COLO668 (cell line): ENCODE measurements at regions not wholly inside any gene's neighbourhood (a gene's known extent, or its start where the extent isn't known, plus 50 kb on each side); places are given as distances from the start of the nearest gene placed in this dataset.

Experiments used
- DNase-seq: peaks from one replicate; lab custom pipeline; 2025; ENCODE audit not compliant: unreplicated experiment; lab: John Stamatoyannopoulos, UW

GRCh38 chr16:35463358-35463757, 2003.9 kb downstream of the TP53TG3F start:
- DNase-seq, result no peak

DNA sequence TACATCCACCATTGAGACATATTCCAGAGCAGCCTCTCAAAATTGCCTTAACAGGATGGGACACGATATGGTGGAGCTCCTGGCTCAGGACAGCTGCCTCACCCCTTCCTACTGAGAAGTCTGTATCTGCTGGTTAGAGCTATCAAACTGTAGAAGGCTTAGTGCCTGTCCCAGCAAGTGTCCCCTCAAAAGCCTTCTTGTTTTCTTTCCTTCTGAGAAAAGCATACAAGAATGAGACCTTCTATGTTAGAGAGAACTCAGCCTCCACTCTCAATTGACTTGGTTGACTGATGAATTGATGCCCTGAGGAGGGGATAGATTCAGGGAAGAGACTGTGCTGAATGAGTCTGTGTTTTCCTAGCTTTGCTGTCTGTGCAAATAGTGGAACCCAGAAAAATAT, 2020.9 kb downstream of the TP53TG3F start:
- no peak for DNase-seq

- DNase-seq, result no peak
Observed at GRCh38 chr16:35480988-35481387, 2021.6 kb downstream of the TP53TG3F start.

- no peak for DNase-seq
Observed at GRCh38 chr16:35485915-35486314, 2026.5 kb downstream of the TP53TG3F start.

GRCh38 chr16:35492225-35492624, 2032.8 kb downstream of the TP53TG3F start:
- DNase-seq, result peak; percentile 6

- DNase-seq, result no peak
Observed at GRCh38 chr16:35497399-35497798, 2038.0 kb downstream of the TP53TG3F start.

GRCh38 chr16:35506018-35506897, 2046.8 kb downstream of the TP53TG3F start:
- no peak for DNase-seq

DNA sequence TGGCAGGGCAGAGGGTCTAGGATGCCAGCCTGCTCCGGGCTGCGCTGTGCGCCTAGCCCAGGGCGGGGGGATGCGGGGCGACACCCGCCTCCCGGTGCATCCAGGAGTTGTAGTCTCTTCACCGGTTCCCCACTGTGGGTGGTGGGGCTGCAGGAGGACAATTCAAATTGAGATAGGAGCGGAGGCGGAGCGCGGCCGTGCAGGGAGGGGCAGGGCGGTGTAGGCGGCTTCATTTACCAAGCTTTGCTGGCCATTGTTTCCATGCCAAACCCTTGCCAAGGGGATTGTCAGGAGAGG, 2047.4 kb downstream of the TP53TG3F start:
- no peak for DNase-seq

DNA sequence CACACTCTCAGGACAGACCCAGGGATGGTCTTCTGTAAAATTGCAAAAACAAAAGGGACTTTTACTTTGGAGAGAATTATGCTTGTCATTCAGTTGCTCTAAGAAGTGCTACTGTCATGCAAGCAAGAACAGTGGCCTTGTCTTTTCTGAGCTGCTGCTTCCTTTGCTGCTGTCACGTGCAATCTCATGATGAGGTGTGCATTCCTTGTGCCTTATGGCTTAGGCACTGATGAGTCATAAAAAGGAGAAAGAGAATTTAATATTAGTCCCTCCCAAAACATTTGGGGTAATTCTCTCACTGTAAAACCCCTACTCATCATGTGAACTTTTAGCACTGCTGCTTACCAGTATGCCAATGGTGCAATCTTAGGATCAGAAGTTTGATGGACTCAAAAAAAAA, 2051.3 kb downstream of the TP53TG3F start:
- DNase-seq, result no peak

DNA sequence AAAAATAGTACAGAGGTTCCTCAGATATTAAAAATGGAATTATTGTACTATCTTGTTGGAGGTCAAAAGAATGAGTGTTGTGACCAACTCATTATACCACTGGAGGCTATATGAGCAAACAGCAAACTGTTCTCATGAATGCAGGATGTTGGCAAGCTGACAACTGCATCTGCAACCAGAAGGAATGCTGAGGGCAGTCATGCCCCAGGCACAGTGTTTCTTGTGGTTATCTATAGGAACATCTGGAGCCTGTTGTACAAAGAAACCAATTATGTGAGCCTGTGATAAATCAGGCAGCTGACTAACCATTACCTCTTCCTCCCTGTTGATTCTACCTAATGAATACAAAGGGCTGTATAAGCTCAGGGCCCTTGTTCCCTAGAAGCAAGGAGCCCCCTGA, 2057.1 kb downstream of the TP53TG3F start:
- DNase-seq, result no peak

DNA sequence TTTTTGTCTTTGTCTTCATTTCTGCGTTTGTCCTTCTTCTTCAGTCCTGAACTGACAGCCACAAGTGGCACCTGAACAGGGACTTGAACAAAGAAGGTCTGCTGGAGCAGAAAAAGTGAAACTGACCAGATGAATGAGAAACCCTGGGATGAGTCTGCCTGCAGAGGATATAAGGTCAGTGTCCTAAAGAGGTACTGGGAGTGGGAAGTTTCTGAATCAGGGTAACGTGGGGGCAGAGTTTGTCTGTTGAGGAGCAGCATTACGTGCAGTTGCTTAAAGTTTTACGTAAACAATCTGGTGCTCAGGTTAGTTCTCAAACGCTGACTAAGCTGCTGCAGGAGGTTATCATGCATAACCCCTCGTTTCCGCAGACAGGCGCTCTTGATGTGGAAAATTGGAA, 2057.6 kb downstream of the TP53TG3F start:
- DNase-seq, result no peak

DNA sequence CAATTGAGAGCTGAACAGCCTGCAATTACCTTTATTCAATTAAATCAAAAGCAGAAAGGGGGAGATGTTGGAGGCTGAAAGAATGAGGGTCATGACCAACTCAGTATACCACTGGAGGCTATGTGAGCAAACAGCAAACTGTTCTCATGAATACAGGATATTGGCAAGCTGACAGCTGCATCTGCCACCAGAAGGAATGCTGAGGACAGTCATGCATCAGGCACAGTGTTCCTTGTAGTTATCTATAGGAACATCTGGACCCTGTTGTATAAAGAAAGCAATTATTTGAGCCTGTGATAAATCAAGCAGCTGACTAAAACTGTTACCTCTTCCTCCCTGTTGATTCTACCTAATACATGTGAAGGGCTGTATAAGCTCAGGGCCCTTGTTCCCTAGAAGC, 2064.6 kb downstream of the TP53TG3F start:
- DNase-seq, result no peak

DNA sequence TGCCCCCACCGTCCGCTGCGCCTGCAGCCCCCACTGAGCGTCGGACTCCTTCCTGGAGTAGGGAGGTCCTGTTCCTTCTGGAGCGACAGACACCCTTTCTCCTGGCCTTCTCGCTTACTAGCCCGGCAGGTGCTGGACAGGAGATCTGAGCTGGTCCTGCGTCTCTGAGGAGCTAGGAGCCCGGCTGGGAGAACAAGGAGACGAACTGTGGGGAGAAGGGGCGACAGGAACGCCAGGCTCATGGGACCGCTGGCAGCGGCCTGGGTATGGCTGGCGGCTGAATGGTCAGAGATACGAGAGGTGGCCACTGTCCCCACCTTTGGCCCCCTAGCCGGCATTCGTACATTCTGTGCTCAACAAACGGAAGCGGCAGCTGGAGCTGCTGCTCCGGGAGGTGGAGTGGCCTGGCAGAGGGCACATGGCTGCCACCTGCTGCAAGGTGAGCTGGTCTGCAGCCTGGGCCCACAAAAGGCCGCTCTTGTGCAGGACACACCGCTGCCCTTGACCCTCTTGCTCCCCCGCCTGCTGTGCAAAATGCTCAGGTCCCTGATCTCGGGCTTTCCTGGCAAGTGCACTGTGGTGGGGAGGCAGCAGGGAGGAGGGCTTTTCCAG, 2066.7 kb downstream of the TP53TG3F start:
- peak; percentile 1 for DNase-seq

DNA sequence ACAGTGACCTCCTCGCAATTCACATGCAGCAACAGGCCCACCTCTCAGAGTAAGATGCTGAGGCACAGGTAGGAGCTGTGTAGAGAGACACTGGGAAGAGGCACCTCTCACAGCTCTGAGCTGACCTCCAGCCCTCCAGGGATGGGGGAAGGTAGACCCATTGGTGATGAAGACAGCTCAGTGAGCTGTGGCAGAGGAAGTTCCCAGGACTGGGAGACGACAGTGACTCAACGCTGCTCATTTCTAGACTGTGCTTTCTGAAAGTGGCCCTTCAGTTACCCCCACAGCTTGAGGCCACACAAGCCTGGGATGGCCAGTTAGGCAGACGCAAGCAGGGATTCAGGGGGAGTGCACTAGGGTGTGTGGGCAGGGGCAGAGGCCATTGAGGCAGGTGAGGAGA, 2073.2 kb downstream of the TP53TG3F start:
- DNase-seq, result no peak

GRCh38 chr16:35533683-35534082, 2074.3 kb downstream of the TP53TG3F start:
- DNase-seq, result no peak

- DNase-seq, result no peak
Observed at GRCh38 chr16:35543486-35543885, 2084.1 kb downstream of the TP53TG3F start.

GRCh38 chr16:35552763-35553162, 2093.4 kb downstream of the TP53TG3F start:
- DNase-seq, result no peak

- no peak for DNase-seq
Observed at GRCh38 chr16:35557731-35558130, 2098.3 kb downstream of the TP53TG3F start.

- no peak for DNase-seq
Observed at GRCh38 chr16:35559911-35560636, 2100.7 kb downstream of the TP53TG3F start.

- no peak for DNase-seq
Observed at GRCh38 chr16:35560637-35560984, 2101.2 kb downstream of the TP53TG3F start.

DNA sequence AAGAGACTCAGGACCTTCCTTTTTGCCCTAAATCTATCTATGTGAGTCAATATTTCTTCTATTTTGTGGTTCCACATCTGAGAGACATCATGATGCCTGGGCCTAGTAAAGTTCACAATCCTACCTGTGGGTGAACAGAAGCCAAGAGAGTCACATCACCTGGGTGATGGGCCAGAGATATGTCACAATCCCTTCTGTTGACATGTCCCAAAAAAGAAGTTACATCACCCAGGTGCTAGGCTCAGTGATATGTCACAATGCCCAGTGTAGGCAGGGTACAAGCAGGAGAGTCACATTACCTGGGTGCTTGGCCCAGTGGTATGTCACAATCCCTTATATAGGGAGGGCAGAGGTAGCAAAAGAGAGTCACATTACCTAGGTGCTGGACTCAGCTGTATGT, 2101.9 kb downstream of the TP53TG3F start:
- no peak for DNase-seq

DNA sequence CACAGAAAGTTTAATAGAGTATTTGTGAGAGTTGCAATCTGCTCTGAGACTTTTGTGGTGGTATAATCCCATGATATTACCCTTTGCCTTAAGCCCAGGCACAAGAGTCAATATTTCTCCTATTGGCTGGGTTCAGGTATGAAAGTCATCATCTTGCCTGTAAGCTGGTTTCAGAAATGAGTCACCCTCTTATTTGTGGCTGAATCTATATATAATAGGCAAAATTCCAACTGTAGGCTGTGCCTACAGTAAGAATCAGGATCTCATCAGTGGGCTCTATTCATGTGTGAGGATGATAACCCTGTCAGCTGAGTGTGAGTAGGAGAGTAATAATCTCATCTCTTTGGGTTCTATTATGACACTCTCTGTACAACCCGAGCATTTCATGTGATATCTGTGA, 2103.1 kb downstream of the TP53TG3F start:
- DNase-seq, result no peak
